Ishikawa (cell line): ENCODE measurements at regions not wholly inside any gene's neighbourhood (a gene's known extent, or its start where the extent isn't known, plus 50 kb on each side); places are given as distances from the start of the nearest gene placed in this dataset.

Experiments used
- CEBPB ChIP-seq: IDR thresholded peaks from 2 replicates; pipeline ENCODE4 v1.6.1; 2012
- CREB1 ChIP-seq: IDR thresholded peaks from 2 replicates; pipeline ENCODE4 v1.6.1; 2012; ENCODE audit warnings: low read depth
- EGR1 ChIP-seq: IDR thresholded peaks from 2 replicates; pipeline ENCODE4 v1.6.1; 2012
- EP300 ChIP-seq: IDR thresholded peaks from 2 replicates; pipeline ENCODE4 v1.6.1; 2012; ENCODE audit warnings: borderline replicate concordance
- FOXM1 ChIP-seq: IDR thresholded peaks from 2 replicates; pipeline ENCODE4 v1.6.1; 2012; ENCODE audit warnings: low read depth, borderline replicate concordance
- MAX ChIP-seq: IDR thresholded peaks from 2 replicates; pipeline ENCODE4 v1.6.1; 2012
- NFIC ChIP-seq: IDR thresholded peaks from 2 replicates; pipeline ENCODE4 v1.6.1; 2012
- RAD21 ChIP-seq: IDR thresholded peaks from 2 replicates; pipeline ENCODE4 v1.6.1; 2012; ENCODE audit warnings: low read depth
- REST ChIP-seq: IDR thresholded peaks from 2 replicates; pipeline ENCODE4 v1.6.1; 2012; ENCODE audit warnings: low read depth, mild to moderate bottlenecking
- TAF1 ChIP-seq: IDR thresholded peaks from 2 replicates; pipeline ENCODE4 v1.6.1; 2012; ENCODE audit warnings: low read depth, mild to moderate bottlenecking
- TCF12 ChIP-seq: IDR thresholded peaks from 2 replicates; pipeline ENCODE4 v1.6.1; 2012; ENCODE audit warnings: low read depth
- TEAD4 ChIP-seq: IDR thresholded peaks from 2 replicates; pipeline ENCODE4 v1.6.1; 2012
- USF1 ChIP-seq: IDR thresholded peaks from 2 replicates; pipeline ENCODE4 v1.6.1; 2012
- YY1 ChIP-seq: IDR thresholded peaks from 2 replicates; pipeline ENCODE4 v1.6.1; 2012; ENCODE audit warnings: low read depth
- ZBTB7A ChIP-seq: IDR thresholded peaks from 2 replicates; pipeline ENCODE4 v1.6.1; 2012; ENCODE audit warnings: low read depth

- TF ChIP-seq CEBPB (no peak), RAD21 (no peak), CREB1 (no peak), MAX (no peak), YY1 (no peak)
These were observed 55.3 kb upstream of the SNX9 start for GRCh38 chr6:157767775-157768156.

- TF ChIP-seq ZBTB7A = no peak
These were observed 54.7 kb upstream of the SNX9 start for GRCh38 chr6:157768304-157768703.

GRCh38 chr6:157768863-157769551, 54.0 kb upstream of the SNX9 start:
- TF ChIP-seq EP300 = no peak
- no peak for TF ChIP-seq NFIC
- TF ChIP-seq RAD21 = no peak
- no peak for TF ChIP-seq CREB1
- no peak for TF ChIP-seq FOXM1
- TF ChIP-seq TAF1 = no peak

GRCh38 chr6:157769776-157770426, 53.1 kb upstream of the SNX9 start:
- no peak for TF ChIP-seq REST
- TF ChIP-seq TEAD4 = no peak
- no peak for TF ChIP-seq EP300
- TF ChIP-seq ZBTB7A = no peak
- no peak for TF ChIP-seq EGR1

GRCh38 chr6:157770946-157771345, 52.1 kb upstream of the SNX9 start:
- TF ChIP-seq TEAD4 = no peak
- no peak for TF ChIP-seq TAF1
- no peak for TF ChIP-seq EGR1
- TF ChIP-seq YY1 = no peak
- no peak for TF ChIP-seq RAD21
- no peak for TF ChIP-seq USF1
- TF ChIP-seq NFIC = no peak
- no peak for TF ChIP-seq EP300
- TF ChIP-seq ZBTB7A = no peak
- TF ChIP-seq CREB1 = no peak
- TF ChIP-seq REST = no peak
- no peak for TF ChIP-seq CEBPB
- TF ChIP-seq MAX = no peak
- TF ChIP-seq TCF12 = no peak
- TF ChIP-seq FOXM1 = no peak

- TF ChIP-seq ZBTB7A = no peak
- no peak for TF ChIP-seq CEBPB
- TF ChIP-seq RAD21 = no peak
- no peak for TF ChIP-seq NFIC
- TF ChIP-seq CREB1 = no peak
- TF ChIP-seq REST = no peak
- no peak for TF ChIP-seq TEAD4
- TF ChIP-seq EGR1 = no peak
- TF ChIP-seq EP300 = no peak
- no peak for TF ChIP-seq USF1
These were observed 50.2 kb upstream of the SNX9 start for GRCh38 chr6:157772820-157773219.
